ENCODE measurements at regions not wholly inside any gene's neighbourhood (a gene's known extent, or its start where the extent isn't known, plus 50 kb on each side); places are given as distances from the start of the nearest gene placed in this dataset.
A peak's percentile ranks its signal among the peaks of the same experiment; 100 is the strongest.

- DNase-seq: no peak
Observed at GRCh38 chr6:91824331-91824730, 1237.5 kb upstream of the MAP3K7 start.

DNA sequence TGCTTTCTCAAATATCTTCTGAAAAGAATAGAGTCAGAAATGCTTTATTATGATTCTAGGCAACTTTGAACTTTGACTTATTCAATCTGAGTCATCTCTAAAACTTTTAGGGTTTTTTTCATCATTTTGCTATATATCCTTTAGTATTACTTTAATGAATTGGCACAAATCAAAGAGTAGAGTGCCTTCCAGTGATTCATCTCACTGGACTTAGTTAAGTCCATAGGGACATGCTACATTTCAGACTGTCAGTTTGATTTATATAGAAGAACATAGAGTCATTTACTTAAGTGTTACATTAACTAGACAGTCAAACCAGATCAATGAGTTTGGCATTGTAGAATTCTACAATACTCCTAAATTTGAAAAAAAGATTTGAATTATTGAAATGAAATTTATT lies 1235.7 kb upstream of the MAP3K7 start:
- DNase-seq: no peak

GRCh38 chr6:91816335-91816734 lies 1229.5 kb upstream of the MAP3K7 start:
- DNase-seq: no peak

DNA sequence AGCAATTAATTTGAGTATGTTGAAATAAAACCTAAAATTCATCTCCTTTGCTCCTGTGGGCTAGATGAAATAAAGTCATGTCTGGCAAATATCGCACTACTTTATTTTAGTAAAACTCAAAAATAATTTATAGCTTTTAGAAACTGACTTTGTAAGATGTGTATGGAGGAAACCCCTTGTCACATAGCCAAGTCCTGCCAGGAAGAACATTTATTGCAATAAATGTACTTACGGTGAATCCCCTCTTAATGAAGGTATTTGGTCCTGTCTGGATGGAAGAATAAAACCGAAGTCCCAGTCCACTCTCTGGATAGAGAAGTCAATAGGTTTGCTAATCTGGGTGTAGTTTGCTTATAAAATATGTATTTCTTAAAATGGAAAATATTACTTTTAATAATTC lies 1226.8 kb upstream of the MAP3K7 start:
- no peak for DNase-seq

DNA sequence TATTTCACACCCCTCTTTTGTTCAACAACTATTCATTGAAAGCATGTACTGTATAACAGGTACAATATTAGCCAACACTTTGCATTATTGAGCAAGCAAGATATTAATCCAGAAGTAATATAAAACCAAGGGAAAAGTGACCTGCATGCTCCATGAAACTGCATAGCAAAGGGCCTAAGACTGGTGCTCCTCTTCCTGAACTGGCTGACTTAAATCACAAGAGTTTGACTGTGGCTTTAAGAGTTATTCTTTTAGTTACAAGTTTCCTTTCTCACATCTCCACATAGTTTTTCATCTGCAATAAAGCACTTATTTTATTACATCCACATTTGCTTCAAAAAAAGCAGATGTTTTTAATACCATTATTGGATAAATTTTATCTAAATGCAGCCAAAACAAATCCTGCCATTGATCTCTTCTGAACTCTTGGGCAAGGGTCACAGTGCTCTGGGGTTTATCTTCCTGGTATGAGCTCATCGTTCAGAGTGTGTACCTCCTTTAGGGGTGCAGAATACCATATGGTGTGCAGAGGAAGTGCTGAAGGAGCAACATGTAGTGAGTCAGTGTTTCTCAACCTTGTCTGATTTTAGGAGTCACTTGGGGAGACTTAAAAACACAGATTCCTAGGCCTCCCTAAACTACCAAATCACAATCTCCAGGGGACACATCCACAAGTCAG lies 1225.9 kb upstream of the MAP3K7 start:
- no peak for DNase-seq

GRCh38 chr6:91804981-91805380 lies 1218.1 kb upstream of the MAP3K7 start:
- no peak for DNase-seq

DNA sequence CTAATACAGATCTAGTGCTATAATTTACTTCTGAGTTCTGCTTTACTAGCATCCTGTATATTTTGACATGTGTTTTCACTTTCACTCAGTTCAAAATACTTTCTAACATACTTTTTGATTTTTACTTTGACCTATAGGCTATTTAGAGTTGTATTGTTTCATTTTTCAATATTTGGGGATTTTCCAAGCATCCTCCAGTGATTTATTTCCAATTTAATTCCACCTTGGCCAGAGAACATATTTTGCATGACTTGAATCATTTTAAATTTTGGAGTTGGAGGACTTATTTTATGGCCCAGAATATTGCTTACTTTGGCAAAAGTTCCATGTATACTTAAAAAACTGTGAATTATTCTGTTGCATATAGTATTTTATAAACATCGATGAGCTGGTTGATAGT lies 1215.6 kb upstream of the MAP3K7 start:
- DNase-seq: no peak

- no peak for DNase-seq
Observed at GRCh38 chr6:91796603-91797002, 1209.7 kb upstream of the MAP3K7 start.

GRCh38 chr6:91788501-91788900 lies 1201.6 kb upstream of the MAP3K7 start:
- DNase-seq: no peak

GRCh38 chr6:91786474-91787184 lies 1199.8 kb upstream of the MAP3K7 start:
- no peak for DNase-seq

DNA sequence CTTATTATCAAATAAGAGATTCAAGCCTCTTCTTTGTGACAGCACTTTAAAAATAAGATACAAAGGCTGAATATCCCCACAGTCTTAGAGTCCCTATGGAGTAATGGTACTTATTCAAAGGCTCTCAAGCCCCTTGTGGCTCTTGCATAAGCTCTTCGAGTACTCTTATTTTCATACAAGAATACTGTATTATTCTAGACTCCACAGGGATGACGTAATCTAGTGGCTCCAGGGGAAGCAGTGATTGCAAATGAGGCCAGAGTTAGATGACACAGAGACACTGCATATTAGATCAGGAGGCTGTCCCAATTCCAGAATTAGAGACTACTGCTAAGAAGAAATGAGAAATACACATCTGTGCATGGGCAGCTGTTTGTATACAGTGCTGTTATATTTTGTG lies 1195.9 kb upstream of the MAP3K7 start:
- peak in 1 of 58 donors; percentile 11 for DNase-seq

DNA sequence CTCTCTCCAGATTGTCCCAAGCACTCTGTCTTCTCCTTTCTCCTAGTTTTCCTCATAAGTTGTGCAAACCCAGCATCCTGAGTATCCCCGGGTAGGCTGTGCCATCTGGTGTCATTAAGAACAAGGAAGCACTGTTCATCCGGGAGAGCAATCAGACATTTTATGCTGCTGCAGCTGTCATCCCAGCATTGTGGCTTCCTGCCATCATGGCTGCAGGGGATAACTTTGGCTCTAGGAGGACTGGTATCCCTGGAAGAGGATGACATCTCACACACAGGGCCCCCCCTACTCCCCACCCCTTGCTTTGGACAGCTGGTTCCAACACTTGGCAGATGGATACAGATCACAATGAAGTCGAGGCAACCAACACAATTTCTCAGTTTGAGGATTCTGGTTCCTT lies 1195.1 kb upstream of the MAP3K7 start:
- peak in 48 of 58 donors; percentile 1 to 70 (median 26) for DNase-seq

DNA sequence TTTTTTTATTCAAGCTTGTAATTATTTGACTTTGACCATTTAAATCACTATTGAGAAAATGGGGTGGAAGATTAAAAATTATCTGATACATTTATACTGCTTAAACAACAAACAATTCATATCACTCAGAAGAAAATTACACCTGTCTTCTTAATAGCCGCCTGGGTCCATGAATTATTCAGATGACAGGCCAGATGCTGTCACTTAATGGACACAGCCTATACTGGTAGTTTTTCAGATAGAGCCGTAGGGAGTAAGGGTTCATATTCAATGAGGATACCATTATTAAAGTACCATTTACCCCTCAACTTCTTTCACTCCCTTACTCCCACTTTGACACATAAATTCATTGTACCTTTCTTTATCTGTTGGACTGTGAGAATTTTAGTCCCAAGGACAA lies 1193.4 kb upstream of the MAP3K7 start:
- DNase-seq: no peak

- DNase-seq: no peak
Observed at GRCh38 chr6:91761621-91762020, 1174.7 kb upstream of the MAP3K7 start.

DNA sequence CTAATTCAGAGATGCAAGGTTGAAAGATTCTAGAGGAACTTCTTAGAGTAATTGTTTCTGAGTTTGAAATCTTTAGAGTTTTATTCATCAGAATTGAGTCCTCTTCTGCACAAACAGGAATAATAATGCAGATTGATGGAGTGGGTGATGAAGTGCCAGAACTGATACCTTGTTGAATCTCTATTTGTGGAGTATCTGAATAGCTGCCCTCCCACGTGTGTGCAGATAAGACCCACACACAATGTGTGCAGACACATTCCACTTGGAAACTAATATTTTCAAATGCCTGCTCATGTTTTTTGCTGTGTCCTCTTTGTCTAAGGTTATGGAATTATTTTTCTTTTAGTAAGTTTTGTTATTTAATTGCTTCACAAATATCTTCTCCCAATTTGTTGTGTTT lies 1167.8 kb upstream of the MAP3K7 start:
- no peak for DNase-seq

GRCh38 chr6:91751526-91751925 lies 1164.7 kb upstream of the MAP3K7 start:
- peak in 4 of 58 donors; percentile 0 to 7 (median 3) for DNase-seq

- no peak for DNase-seq
Observed at GRCh38 chr6:91744566-91744965, 1157.7 kb upstream of the MAP3K7 start.

GRCh38 chr6:91743756-91744155 lies 1156.9 kb upstream of the MAP3K7 start:
- DNase-seq: peak in 1 of 58 donors; percentile 1

- DNase-seq: no peak
Observed at GRCh38 chr6:91731939-91732338, 1145.1 kb upstream of the MAP3K7 start.

DNA sequence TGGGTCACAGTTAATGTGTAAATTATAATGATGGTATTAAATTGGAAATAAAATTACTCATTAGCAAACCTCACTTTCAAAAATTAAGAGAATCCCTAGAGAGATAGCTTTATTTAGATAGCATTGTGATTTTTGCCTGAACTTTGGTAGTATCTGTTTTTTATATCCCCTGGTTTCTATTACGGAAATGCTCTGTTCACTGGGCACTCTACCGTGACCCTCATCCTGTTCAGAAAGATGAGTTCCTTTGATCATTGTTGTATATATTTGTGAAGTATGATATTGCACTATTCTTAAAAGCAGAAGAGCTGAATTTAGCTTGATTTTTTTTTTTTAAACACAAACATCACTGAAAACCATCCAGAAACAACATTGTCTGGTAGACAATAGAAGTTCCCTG lies 1143.8 kb upstream of the MAP3K7 start:
- no peak for DNase-seq

- no peak for DNase-seq
Observed at GRCh38 chr6:91720324-91720723, 1133.5 kb upstream of the MAP3K7 start.

GRCh38 chr6:91719414-91719813 lies 1132.5 kb upstream of the MAP3K7 start:
- DNase-seq: no peak

DNA sequence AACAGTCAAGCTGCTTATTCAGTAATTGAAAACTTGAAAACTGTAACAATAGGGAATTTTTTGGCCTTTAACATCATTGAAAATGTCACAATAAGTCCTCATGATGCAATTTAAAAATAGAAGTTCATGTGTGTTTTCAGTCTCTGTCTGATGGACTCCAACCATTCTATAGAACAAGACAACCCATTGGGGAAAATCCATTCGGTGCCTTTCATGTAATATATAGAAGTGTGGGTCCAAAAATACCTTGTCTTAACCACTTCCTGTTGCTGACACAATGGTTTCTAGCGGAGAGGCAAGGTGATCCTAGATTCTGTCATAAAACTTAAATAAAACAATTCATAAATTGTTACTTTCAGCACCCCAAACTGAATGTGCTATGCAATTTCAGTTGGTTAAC lies 1131.3 kb upstream of the MAP3K7 start:
- no peak for DNase-seq

Measured in anterior cingulate cortex (tissue), 58 donors.